DOHH2 (cell line): ENCODE measurements at regions not wholly inside any gene's neighbourhood (a gene's known extent, or its start where the extent isn't known, plus 50 kb on each side); places are given as distances from the start of the nearest gene placed in this dataset.

Experiments used
- H3F3A ChIP-seq: fragments of 200-600 bp; sonication (generic), shearing (Covaris generic); 2 replicates; pipeline ENCODE4 v1.6.0; 2016; ENCODE audit warnings: antibody characterized with exemption, mild to moderate bottlenecking; ENCODE audit not compliant: control insufficient read depth, insufficient read depth
- H3K27ac ChIP-seq: fragments of 200-600 bp; sonication (generic); 2 replicates; pipeline ENCODE4 v1.5.1; 2014; ENCODE audit warnings: low read depth, mild to moderate bottlenecking, low read length, moderate library complexity
- H3K27me3 ChIP-seq: fragments of 200-600 bp; sonication (generic); 2 replicates; pipeline ENCODE4 v1.6.1; 2014; ENCODE audit warnings: mild to moderate bottlenecking, low read length, mixed read lengths; ENCODE audit not compliant: control insufficient read depth
- H3K36me3 ChIP-seq: fragments of 200-600 bp; sonication (generic); 2 replicates; pipeline ENCODE4 v1.6.1; 2014; ENCODE audit warnings: mild to moderate bottlenecking, low read length, moderate library complexity, mixed read lengths; ENCODE audit not compliant: control insufficient read depth
- H3K4me1 ChIP-seq: fragments of 200-600 bp; sonication (generic); 2 replicates; pipeline ENCODE4 v1.6.1; 2014; ENCODE audit warnings: mild to moderate bottlenecking, low read length, mixed read lengths; ENCODE audit not compliant: control insufficient read depth
- H3K4me2 ChIP-seq: fragments of 200-600 bp; sonication (generic); 2 replicates; pipeline ENCODE4 v1.6.0; 2014; ENCODE audit warnings: mild to moderate bottlenecking, low read length, moderate library complexity
- H3K4me3 ChIP-seq: fragments of 200-600 bp; sonication (generic); 2 replicates; pipeline ENCODE4 v1.5.1; 2014; ENCODE audit warnings: mild to moderate bottlenecking, low read length, mixed read lengths
- H3K79me2 ChIP-seq: fragments of 200-600 bp; sonication (generic); 2 replicates; pipeline ENCODE4 v1.6.1; 2014; ENCODE audit warnings: mild to moderate bottlenecking, low read length, mixed read lengths; ENCODE audit not compliant: control insufficient read depth
- H3K9me2 ChIP-seq: fragments of 200-600 bp; sonication (generic); replicated peaks from 2 replicates; pipeline ENCODE4 v1.6.1; 2014; ENCODE audit warnings: mild to moderate bottlenecking, low read length, mixed read lengths; ENCODE audit not compliant: control insufficient read depth
- H3K9me3 ChIP-seq: fragments of 200-600 bp; sonication (generic); 2 replicates; pipeline ENCODE4 v1.6.1; 2014; ENCODE audit warnings: antibody characterized with exemption, low read length, mixed read lengths; ENCODE audit not compliant: control insufficient read depth, insufficient read depth
- H4K20me1 ChIP-seq: fragments of 200-600 bp; sonication (generic); 2 replicates; pipeline ENCODE4 v1.6.0; 2014; ENCODE audit warnings: low read depth, mild to moderate bottlenecking, antibody characterized with exemption, low read length, moderate library complexity; ENCODE audit not compliant: control insufficient read depth, insufficient read depth
- CTCF ChIP-seq: fragments of 200-600 bp; sonication (generic); IDR thresholded peaks from one replicate; pipeline ENCODE4 v1.5.1; 2014; ENCODE audit warnings: antibody characterized with exemption, mild to moderate bottlenecking, low read depth, low read length; ENCODE audit not compliant: poor library complexity, severe bottlenecking
- EZH2phosphoT487 ChIP-seq: fragments of 200-600 bp; sonication (generic); IDR thresholded peaks from 2 replicates; pipeline ENCODE4 v1.6.1; 2017; ENCODE audit warnings: borderline replicate concordance, mild to moderate bottlenecking, antibody characterized with exemption, low read length, moderate library complexity, mixed read lengths

- Histone ChIP-seq H3K4me2 (no peak overlapping the region), H3K9me2 (no peaks in the 10 kb centered on the region), H3K4me3 (no peak overlapping the region), H4K20me1 (no peaks in the 10 kb centered on the region), H3K9me3 (no peaks in the 10 kb centered on the region), H3K36me3 (no peaks in the 10 kb centered on the region), H3K4me1 (no peaks in the 10 kb centered on the region), H3K27ac (no peak overlapping the region), H3F3A (no peaks in the 10 kb centered on the region), H3K27me3 (no peaks in the 10 kb centered on the region), H3K79me2 (no peaks in the 10 kb centered on the region)
- no peak for TF ChIP-seq EZH2phosphoT487
- no peak for TF ChIP-seq CTCF
Measured at GRCh38 chr11:109929308-109929707, 163.9 kb upstream of the ZC3H12C start.

GRCh38 chr11:109933126-109933525, 160.1 kb upstream of the ZC3H12C start:
- Histone ChIP-seq H3K27me3 (0 out of 2 replicates have a peak, but pooled peaks cover 5% of the 10 kb centered on the region), H3K27ac (no peak overlapping the region), H3K9me2 (no peaks in the 10 kb centered on the region), H3K9me3 (no peaks in the 10 kb centered on the region), H3K4me2 (no peak overlapping the region), H3F3A (no peaks in the 10 kb centered on the region), H3K79me2 (no peaks in the 10 kb centered on the region), H4K20me1 (no peaks in the 10 kb centered on the region), H3K4me1 (no peaks in the 10 kb centered on the region), H3K4me3 (no peak overlapping the region), H3K36me3 (no peaks in the 10 kb centered on the region)
- no peak for TF ChIP-seq CTCF
- no peak for TF ChIP-seq EZH2phosphoT487

GRCh38 chr11:109934151-109934550, 159.0 kb upstream of the ZC3H12C start:
- Histone ChIP-seq H3K4me2 (no peak overlapping the region), H3K27me3 (0 out of 2 replicates have a peak, but pooled peaks cover 5% of the 10 kb centered on the region), H4K20me1 (no peaks in the 10 kb centered on the region), H3K27ac (no peak overlapping the region), H3K36me3 (no peaks in the 10 kb centered on the region), H3K9me3 (no peaks in the 10 kb centered on the region), H3K4me3 (no peak overlapping the region), H3K79me2 (no peaks in the 10 kb centered on the region), H3K4me1 (no peaks in the 10 kb centered on the region), H3K9me2 (no peaks in the 10 kb centered on the region), H3F3A (no peaks in the 10 kb centered on the region)
- TF ChIP-seq EZH2phosphoT487 (no peak), CTCF (no peak)
